ENCODE measurements at regions not wholly inside any gene's neighbourhood (a gene's known extent, or its start where the extent isn't known, plus 50 kb on each side); places are given as distances from the start of the nearest gene placed in this dataset.

DNA sequence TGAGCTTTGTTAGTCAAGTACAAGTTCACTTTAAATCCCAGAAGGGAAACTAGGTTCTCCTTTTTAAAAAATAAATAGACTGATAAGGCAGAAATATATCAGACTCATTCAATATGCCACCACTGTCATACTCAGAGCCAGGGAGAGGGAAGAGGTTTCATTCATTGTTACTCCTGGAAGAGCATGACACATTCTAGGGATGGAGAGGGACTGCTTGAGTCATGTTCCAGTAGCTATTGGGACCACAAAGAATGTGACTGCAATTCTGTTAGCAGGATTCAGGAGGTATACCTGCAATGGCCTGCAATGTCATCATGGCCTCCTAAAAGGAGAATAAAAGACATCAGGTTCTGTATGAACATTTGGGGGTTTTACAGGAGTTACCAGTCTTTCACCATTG is 167.6 kb downstream of the TFAP2B start:
- TF ChIP-seq POLR2AphosphoS5 (IDR thresholded peaks at IDR 0.05; ENCODE audit: low read depth), result no peak
- no peak for TF ChIP-seq EZH2phosphoT487 (IDR thresholded peaks at IDR 0.05; ENCODE audit: unreplicated experiment)
